ENCODE measurements at regions not wholly inside any gene's neighbourhood (a gene's known extent, or its start where the extent isn't known, plus 50 kb on each side); places are given as distances from the start of the nearest gene placed in this dataset.

DNA sequence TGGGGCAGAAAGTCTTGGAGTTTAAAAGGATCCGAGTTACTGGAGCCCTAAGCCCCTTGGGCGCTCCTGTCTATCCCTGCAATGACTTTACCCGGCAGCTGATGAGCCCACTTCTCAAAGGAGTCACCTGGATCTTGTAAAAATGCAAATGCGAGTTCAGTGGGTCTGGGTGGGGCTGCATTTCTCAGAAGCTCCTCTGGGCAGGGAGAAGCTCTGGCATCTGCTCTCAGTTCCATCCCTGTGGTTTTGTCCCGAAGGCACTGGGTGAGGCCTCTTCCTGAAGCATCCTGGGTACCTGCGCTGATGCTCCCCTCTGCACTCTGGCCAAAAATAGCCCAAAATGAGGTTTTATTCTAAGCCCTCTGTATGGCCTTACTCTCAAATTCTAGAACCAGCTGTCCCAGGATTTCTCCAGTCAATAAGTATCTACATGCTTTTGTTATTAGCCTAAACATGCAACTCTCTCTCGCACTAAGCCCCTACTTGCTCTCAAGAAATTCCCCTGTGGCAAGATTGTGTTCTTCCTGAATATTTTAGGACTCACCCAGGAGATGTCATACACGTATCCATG, 167.8 kb upstream of the APCDD1 start:
- H3K4me3 ChIP-seq = no peak overlapping the region
- no peaks in the 10 kb centered on the region for H3K27me3 ChIP-seq
- intact Hi-C loops (cut with DNase I) = no loop called here
- H3K36me3 ChIP-seq = no peaks in the 10 kb centered on the region
- DNase-seq (ENCODE audit: extremely low spot score in 2 of 2) = no peak
- no peaks in the 10 kb centered on the region for H3K9me3 ChIP-seq
- peaks cover 2% of the 10 kb centered on the region for H3K4me1 ChIP-seq
- no peak for TF ChIP-seq POLR2AphosphoS5 (IDR thresholded peaks at IDR 0.05; ENCODE audit: insufficient read depth in 1 of 2, low read depth in 1 of 2)
- TF ChIP-seq, protein P1, sequence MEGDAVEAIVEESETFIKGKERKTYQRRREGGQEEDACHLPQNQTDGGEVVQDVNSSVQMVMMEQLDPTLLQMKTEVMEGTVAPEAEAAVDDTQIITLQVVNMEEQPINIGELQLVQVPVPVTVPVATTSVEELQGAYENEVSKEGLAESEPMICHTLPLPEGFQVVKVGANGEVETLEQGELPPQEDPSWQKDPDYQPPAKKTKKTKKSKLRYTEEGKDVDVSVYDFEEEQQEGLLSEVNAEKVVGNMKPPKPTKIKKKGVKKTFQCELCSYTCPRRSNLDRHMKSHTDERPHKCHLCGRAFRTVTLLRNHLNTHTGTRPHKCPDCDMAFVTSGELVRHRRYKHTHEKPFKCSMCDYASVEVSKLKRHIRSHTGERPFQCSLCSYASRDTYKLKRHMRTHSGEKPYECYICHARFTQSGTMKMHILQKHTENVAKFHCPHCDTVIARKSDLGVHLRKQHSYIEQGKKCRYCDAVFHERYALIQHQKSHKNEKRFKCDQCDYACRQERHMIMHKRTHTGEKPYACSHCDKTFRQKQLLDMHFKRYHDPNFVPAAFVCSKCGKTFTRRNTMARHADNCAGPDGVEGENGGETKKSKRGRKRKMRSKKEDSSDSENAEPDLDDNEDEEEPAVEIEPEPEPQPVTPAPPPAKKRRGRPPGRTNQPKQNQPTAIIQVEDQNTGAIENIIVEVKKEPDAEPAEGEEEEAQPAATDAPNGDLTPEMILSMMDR (IDR thresholded peaks at IDR 0.05) = no peak
- TF ChIP-seq POLR2A (IDR thresholded peaks at IDR 0.05) = no peak
- no peak overlapping the region for H3K27ac ChIP-seq

DNA sequence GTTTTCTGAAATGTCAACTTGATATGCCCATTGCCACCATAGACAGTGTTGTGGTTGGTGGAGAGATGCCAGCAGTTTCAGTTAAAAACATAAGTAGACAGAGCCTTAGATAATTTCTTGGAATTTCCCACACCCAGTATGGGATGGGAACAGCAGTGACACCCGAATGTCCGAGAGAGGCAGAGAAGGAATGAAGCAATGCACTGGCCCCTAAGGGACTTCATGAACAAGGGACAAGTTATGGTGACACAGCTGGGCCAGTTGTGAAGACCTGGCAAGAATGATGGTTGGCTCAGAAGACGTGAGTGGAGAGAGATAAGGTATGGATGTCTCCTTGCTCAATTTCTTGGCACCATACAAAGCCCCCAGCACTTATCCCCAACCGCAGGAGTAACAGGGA, 165.2 kb upstream of the APCDD1 start:
- TF ChIP-seq, protein P1 (IDR thresholded peaks at IDR 0.05) = no peak
- no peak for TF ChIP-seq POLR2A (IDR thresholded peaks at IDR 0.05)
- TF ChIP-seq POLR2AphosphoS5 (IDR thresholded peaks at IDR 0.05; ENCODE audit: insufficient read depth in 1 of 2, low read depth in 1 of 2) = no peak
- no peaks in the 10 kb centered on the region for H3K27me3 ChIP-seq
- H3K4me1 ChIP-seq = peaks cover 12% of the 10 kb centered on the region
- no peak overlapping the region for H3K4me3 ChIP-seq
- no peak for DNase-seq (ENCODE audit: extremely low spot score in 2 of 2)
- no peaks in the 10 kb centered on the region for H3K36me3 ChIP-seq
- no peak overlapping the region for H3K27ac ChIP-seq
- H3K9me3 ChIP-seq = no peaks in the 10 kb centered on the region
- intact Hi-C loops (cut with DNase I) = no loop called here

DNA sequence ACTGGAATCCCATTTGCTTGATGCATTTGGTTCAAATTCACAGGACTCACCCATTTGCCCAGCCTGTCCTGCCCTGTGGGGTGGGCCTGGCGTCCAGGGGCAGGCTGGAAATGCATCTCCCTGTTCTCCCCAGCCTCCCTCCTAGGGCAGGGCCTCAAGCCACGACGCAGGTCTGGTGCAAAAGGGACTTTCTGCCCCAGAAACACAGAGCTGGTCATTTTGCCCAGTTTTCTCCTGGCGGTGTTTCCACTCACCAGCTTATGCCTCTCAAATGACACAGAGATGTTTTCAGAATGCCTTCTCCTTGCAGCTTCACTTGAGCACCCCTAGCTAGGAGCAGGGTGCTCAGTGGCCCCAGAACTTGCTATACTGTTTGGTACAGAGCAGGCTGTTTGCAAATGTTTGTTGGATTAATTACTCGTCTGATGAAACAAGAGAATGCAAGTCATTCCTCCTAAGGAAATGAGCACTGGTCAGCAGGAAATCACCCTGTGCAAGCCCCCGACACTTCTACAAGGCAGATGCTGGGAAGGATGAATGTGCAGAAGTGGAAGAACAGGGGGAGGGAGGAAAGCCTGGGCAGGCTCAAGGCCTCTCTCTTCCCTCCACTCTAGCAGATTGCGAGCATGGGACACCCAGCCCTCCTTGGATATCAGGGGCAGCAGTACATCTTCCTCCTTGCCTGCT, 164.3 kb upstream of the APCDD1 start:
- Histone ChIP-seq H3K27ac (peak overlapping the region; percentile 54), H3K4me1 (peaks cover 12% of the 10 kb centered on the region), H3K4me3 (no peak overlapping the region), H3K36me3 (no peaks in the 10 kb centered on the region), H3K9me3 (no peaks in the 10 kb centered on the region), H3K27me3 (no peaks in the 10 kb centered on the region)
- TF ChIP-seq POLR2AphosphoS5 (IDR thresholded peaks at IDR 0.05; ENCODE audit: insufficient read depth in 1 of 2, low read depth in 1 of 2) = peak in 1 of 2 donors; percentile 40
- no peak for TF ChIP-seq POLR2A (IDR thresholded peaks at IDR 0.05)
- intact Hi-C loops (cut with DNase I) = no loop called here
- DNase-seq (ENCODE audit: extremely low spot score in 2 of 2) = no peak

DNA sequence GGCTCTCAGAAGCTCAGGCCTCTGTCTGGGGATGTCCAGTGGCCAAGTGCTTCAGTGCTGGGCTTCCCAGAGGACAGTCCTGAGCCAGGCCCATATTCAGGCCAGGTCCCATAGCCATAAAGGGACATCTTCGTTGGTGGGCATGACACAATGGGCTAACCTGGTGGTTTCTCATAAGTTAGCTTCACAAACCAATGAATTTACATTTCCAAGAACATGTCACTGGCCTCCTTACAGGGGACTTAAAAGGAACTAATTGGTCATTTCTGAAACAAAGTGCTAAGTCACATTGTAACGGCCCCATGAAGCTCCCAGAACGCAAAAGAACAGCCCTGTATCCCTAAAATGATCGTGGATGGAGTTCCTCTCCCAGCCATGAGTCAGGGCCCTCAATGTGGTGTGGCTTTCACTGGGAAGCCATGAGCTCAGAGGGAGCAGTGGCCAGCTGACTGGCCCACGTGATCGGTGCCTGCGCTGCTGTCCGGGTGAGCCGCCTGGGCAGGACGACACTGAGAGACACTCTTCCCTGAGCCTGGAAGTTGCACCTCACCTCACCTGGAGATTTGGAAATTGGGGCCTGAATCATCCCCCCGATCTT, 163.7 kb upstream of the APCDD1 start:
- no peaks in the 10 kb centered on the region for H3K27me3 ChIP-seq
- no peak overlapping the region for H3K4me3 ChIP-seq
- TF ChIP-seq POLR2A (IDR thresholded peaks at IDR 0.05) (no peak), POLR2AphosphoS5 (IDR thresholded peaks at IDR 0.05; ENCODE audit: insufficient read depth in 1 of 2, low read depth in 1 of 2) (no peak)
- TF ChIP-seq, protein P1 (IDR thresholded peaks at IDR 0.05) = no peak
- H3K4me1 ChIP-seq = peaks cover 12% of the 10 kb centered on the region
- intact Hi-C loops (cut with DNase I) = no loop called here
- no peaks in the 10 kb centered on the region for H3K36me3 ChIP-seq
- no peak for DNase-seq (ENCODE audit: extremely low spot score in 2 of 2)
- peak overlapping the region; percentile 54 for H3K27ac ChIP-seq
- H3K9me3 ChIP-seq = no peaks in the 10 kb centered on the region

DNA sequence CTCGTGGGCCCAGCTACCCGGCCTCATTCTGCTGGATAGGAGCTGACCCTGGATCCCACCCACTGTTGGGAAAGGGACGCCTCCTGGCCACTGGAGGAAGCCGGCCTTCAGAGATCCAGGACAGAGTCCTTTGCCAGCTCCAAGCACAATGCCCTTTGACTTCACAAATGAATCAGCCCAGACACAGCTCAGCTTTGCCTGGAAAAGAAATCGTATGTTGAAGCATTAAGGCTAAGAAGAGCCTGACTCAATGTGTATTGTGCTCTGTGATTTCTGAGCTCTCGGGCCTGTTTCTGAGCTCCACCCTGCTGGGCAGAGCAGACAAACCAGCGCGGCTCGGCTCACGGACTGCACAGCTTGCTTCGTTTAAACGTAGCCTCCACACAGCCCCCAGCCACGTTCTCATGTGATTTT, 162.9 kb upstream of the APCDD1 start:
- Histone ChIP-seq H3K4me1 (peaks cover 12% of the 10 kb centered on the region), H3K36me3 (no peaks in the 10 kb centered on the region), H3K4me3 (no peak overlapping the region), H3K27ac (peak overlapping the region; percentile 54), H3K27me3 (no peaks in the 10 kb centered on the region), H3K9me3 (no peaks in the 10 kb centered on the region)
- DNase-seq (ENCODE audit: extremely low spot score in 2 of 2) = no peak
- peak in 1 of 2 donors; percentile 33 for TF ChIP-seq POLR2AphosphoS5 (IDR thresholded peaks at IDR 0.05; ENCODE audit: insufficient read depth in 1 of 2, low read depth in 1 of 2)
- TF ChIP-seq, protein P1 (IDR thresholded peaks at IDR 0.05) = no peak
- intact Hi-C loops (cut with DNase I) = no loop called here
